Uterus (tissue), 3 donors: ENCODE measurements at regions not wholly inside any gene's neighbourhood (a gene's known extent, or its start where the extent isn't known, plus 50 kb on each side); places are given as distances from the start of the nearest gene placed in this dataset.
"Not testable (repeated sequence)": the region's sequence is repeated elsewhere in the genome, so short reads cannot be mapped to it uniquely, and the experiment has no call there.

Source experiments
- DNase-seq, 2 donors: peaks; one replicate each; pipeline ENCODE4 v3.0.0-alpha.2; 2019 to 2020
- H3K27ac ChIP-seq, 2 donors: fragments of 200-600 bp; sonication (generic); 1 replicate in 1 of 2; 2 replicates in 1 of 2; pipeline ENCODE4 v1.5.1; 2016 to 2018
- H3K27me3 ChIP-seq, 2 donors: fragments of 200-600 bp; sonication (generic); one replicate each; pipeline ENCODE4 v1.5.1; 2018 to 2019; ENCODE audit warnings: control low read depth in 1 of 2
- H3K36me3 ChIP-seq, 2 donors: fragments of 200-600 bp; sonication (generic); one replicate each; pipeline ENCODE4 v1.5.1; 2019; ENCODE audit warnings: control low read depth in 1 of 2
- H3K4me1 ChIP-seq, 2 donors: fragments of 200-600 bp; sonication (generic); one replicate each; pipeline ENCODE4 v1.5.1; 2018 to 2019; ENCODE audit warnings: control low read depth in 1 of 2
- H3K4me3 ChIP-seq, 2 donors: fragments of 200-600 bp; sonication (generic); 1 replicate in 1 of 2; 2 replicates in 1 of 2; pipeline ENCODE4 v1.5.1; 2018 to 2019; ENCODE audit warnings: mild to moderate bottlenecking in 1 of 2
- H3K9me3 ChIP-seq, 2 donors: fragments of 200-600 bp; sonication (generic); one replicate each; pipeline ENCODE4 v1.5.1; 2019; ENCODE audit warnings: control low read depth in 1 of 2
- CTCF ChIP-seq, 4 experiments: fragments of 200-600 bp in 2 of 4; fragments of 450-650 bp in 2 of 4; sonication (generic) in 2 of 4; IDR thresholded peaks; one replicate each; pipeline ENCODE4 v1.5.1; 2016 to 2019; ENCODE audit warnings: antibody characterized with exemption in 4 of 4, mild to moderate bottlenecking in 2 of 4, moderate library complexity in 1 of 4
- POLR2A ChIP-seq, 2 donors: fragments of 450-650 bp; IDR thresholded peaks; one replicate each; pipeline ENCODE4 v1.6.1; 2016; ENCODE audit warnings: antibody characterized with exemption in 2 of 2, mild to moderate bottlenecking in 1 of 2, moderate library complexity in 1 of 2
- intact Hi-C: fragments of 100-400 bp; cut with DNase I; formaldehyde crosslinking; loops from one replicate; pipeline ENCODE4 v1.15.1; 2023; ENCODE audit warnings: low total_unique reads
- donor health status: DM: yes; HTN: yes; CAD: no.

GRCh38 chr1:173257805-173258204, 50.7 kb upstream of the TNFSF4 start:
- no peaks in the 10 kb centered on the region for H3K4me1 ChIP-seq
- TF ChIP-seq POLR2A (IDR thresholded peaks at IDR 0.05) (no peak), CTCF (IDR thresholded peaks at IDR 0.05) (no peak)
- intact Hi-C loops = no loop called here
- H3K9me3 ChIP-seq = peaks cover 0 to 6% of the 10 kb centered on the region in 2 donors
- H3K27ac ChIP-seq = no peak overlapping the region
- DNase-seq = no peak
- H3K27me3 ChIP-seq = no peaks in the 10 kb centered on the region
- no peaks in the 10 kb centered on the region for H3K36me3 ChIP-seq
- no peak overlapping the region for H3K4me3 ChIP-seq

GRCh38 chr1:173258479-173259264, 51.5 kb upstream of the TNFSF4 start:
- peaks cover 0 to 6% of the 10 kb centered on the region in 2 donors for H3K9me3 ChIP-seq
- no peak overlapping the region for H3K4me3 ChIP-seq
- intact Hi-C loops = no loop called here
- no peak overlapping the region for H3K27ac ChIP-seq
- TF ChIP-seq POLR2A (IDR thresholded peaks at IDR 0.05) (no peak), CTCF (IDR thresholded peaks at IDR 0.05) (no peak)
- no peaks in the 10 kb centered on the region for H3K36me3 ChIP-seq
- no peak for DNase-seq
- H3K4me1 ChIP-seq = no peaks in the 10 kb centered on the region
- no peaks in the 10 kb centered on the region for H3K27me3 ChIP-seq

GRCh38 chr1:173260329-173260728, 53.2 kb upstream of the TNFSF4 start:
- intact Hi-C loops, H3K27ac ChIP-seq, H3K4me1 ChIP-seq, H3K27me3 ChIP-seq, H3K4me3 ChIP-seq, H3K9me3 ChIP-seq, H3K36me3 ChIP-seq, DNase-seq: not testable (repeated sequence)

GRCh38 chr1:173266841-173267240, 59.7 kb upstream of the TNFSF4 start:
- H3K4me3 ChIP-seq = no peak overlapping the region
- TF ChIP-seq POLR2A (IDR thresholded peaks at IDR 0.05) (no peak), CTCF (IDR thresholded peaks at IDR 0.05) (no peak)
- no peak overlapping the region for H3K27ac ChIP-seq
- H3K9me3 ChIP-seq = no peaks in the 10 kb centered on the region
- no peak for DNase-seq
- intact Hi-C loops = no loop called here
- no peaks in the 10 kb centered on the region for H3K36me3 ChIP-seq
- no peaks in the 10 kb centered on the region for H3K27me3 ChIP-seq
- no peaks in the 10 kb centered on the region for H3K4me1 ChIP-seq

- intact Hi-C loops = no loop called here
- no peak for TF ChIP-seq POLR2A (IDR thresholded peaks at IDR 0.05)
- TF ChIP-seq CTCF (IDR thresholded peaks at IDR 0.05) = no peak
- H3K27me3 ChIP-seq = no peaks in the 10 kb centered on the region
These were observed 60.4 kb upstream of the TNFSF4 start for GRCh38 chr1:173267453-173267945.

More at GRCh38 chr1:173267453-173267945, 60.4 kb upstream of the TNFSF4 start:
- Histone ChIP-seq H3K27ac (no peak overlapping the region), H3K36me3 (no peaks in the 10 kb centered on the region), H3K4me3 (no peak overlapping the region), H3K9me3 (no peaks in the 10 kb centered on the region), H3K4me1 (no peaks in the 10 kb centered on the region)
- no peak for DNase-seq
